Trophoblast cell (in vitro differentiated cells and primary cell): ENCODE measurements at regions not wholly inside any gene's neighbourhood (a gene's known extent, or its start where the extent isn't known, plus 50 kb on each side); places are given as distances from the start of the nearest gene placed in this dataset.

Experiments used
- DNase-seq, 2 donors: peaks; one replicate each; pipeline ENCODE4 v3.0.0-alpha.2; 2016
- H2AFZ ChIP-seq: 2 replicates; pipeline ENCODE4 v1.6.1; 2013; ENCODE audit warnings: low read length, moderate library complexity, mild to moderate bottlenecking; ENCODE audit not compliant: insufficient read depth, poor library complexity
- H2AK5ac ChIP-seq: 2 replicates; pipeline ENCODE4 v1.6.1; 2013; ENCODE audit warnings: mild to moderate bottlenecking, low read length
- H2BK120ac ChIP-seq: 2 replicates; pipeline ENCODE4 v1.6.1; 2013; ENCODE audit warnings: low read length, mild to moderate bottlenecking, moderate library complexity; ENCODE audit not compliant: insufficient read depth, poor library complexity
- H2BK12ac ChIP-seq: 2 replicates; pipeline ENCODE4 v1.6.1; 2013; ENCODE audit warnings: mild to moderate bottlenecking, low read length, moderate library complexity
- H2BK5ac ChIP-seq: 2 replicates; pipeline ENCODE4 v1.6.1; 2013; ENCODE audit warnings: low read length, low read depth, moderate library complexity, mild to moderate bottlenecking; ENCODE audit not compliant: poor library complexity
- H3K14ac ChIP-seq: 2 replicates; pipeline ENCODE4 v1.6.1; 2013; ENCODE audit warnings: mild to moderate bottlenecking, low read length
- H3K18ac ChIP-seq: 2 replicates; pipeline ENCODE4 v1.6.1; 2013; ENCODE audit warnings: mild to moderate bottlenecking, low read length
- H3K23ac ChIP-seq: 2 replicates; pipeline ENCODE4 v1.6.1; 2013; ENCODE audit warnings: low read length
- H3K27ac ChIP-seq: 2 replicates; pipeline ENCODE4 v1.5.1; 2013; ENCODE audit warnings: low read depth, mild to moderate bottlenecking, inconsistent platforms, low read length, moderate library complexity
- H3K27me3 ChIP-seq: 2 replicates; pipeline ENCODE4 v1.6.1; 2013; ENCODE audit warnings: inconsistent platforms, mild to moderate bottlenecking, low read length, moderate library complexity; ENCODE audit not compliant: insufficient read depth
- H3K36me3 ChIP-seq, 2 experiments: 1 replicate in 1 of 2; 2 replicates in 1 of 2; pipeline ENCODE4 v1.6.1; 2013; ENCODE audit warnings: low read length in 2 of 2, mild to moderate bottlenecking in 2 of 2, moderate library complexity in 1 of 2; ENCODE audit not compliant: insufficient read depth in 2 of 2, control insufficient read depth in 1 of 2
- H3K4ac ChIP-seq: 2 replicates; pipeline ENCODE4 v1.6.1; 2013; ENCODE audit warnings: low read depth, mild to moderate bottlenecking, low read length, moderate library complexity
- H3K4me1 ChIP-seq, 2 experiments: 1 replicate in 1 of 2; 2 replicates in 1 of 2; pipeline ENCODE4 v1.6.1; 2013; ENCODE audit warnings: low read length in 2 of 2, mild to moderate bottlenecking in 2 of 2, moderate library complexity in 1 of 2; ENCODE audit not compliant: insufficient read depth in 2 of 2, control insufficient read depth in 1 of 2
- H3K4me2 ChIP-seq: 2 replicates; pipeline ENCODE4 v1.6.1; 2013; ENCODE audit warnings: inconsistent platforms, mild to moderate bottlenecking, low read length, moderate library complexity
- H3K4me3 ChIP-seq: 2 replicates; pipeline ENCODE4 v1.5.1; 2013; ENCODE audit warnings: mild to moderate bottlenecking, low read depth, low read length, inconsistent platforms
- H3K79me1 ChIP-seq: one replicate; pipeline ENCODE4 v1.6.1; 2013; ENCODE audit warnings: low read length
- H3K79me2 ChIP-seq: 2 replicates; pipeline ENCODE4 v1.6.1; 2013; ENCODE audit warnings: low read length, mild to moderate bottlenecking; ENCODE audit not compliant: control insufficient read depth, insufficient read depth, poor library complexity
- H3K9ac ChIP-seq: 2 replicates; pipeline ENCODE4 v1.6.1; 2013; ENCODE audit warnings: mild to moderate bottlenecking, low read length
- H3K9me3 ChIP-seq: 2 replicates; pipeline ENCODE4 v1.6.1; 2013; ENCODE audit warnings: low read depth, mild to moderate bottlenecking, control low read depth, inconsistent platforms, low read length; ENCODE audit not compliant: insufficient read depth
- H4K12ac ChIP-seq: 2 replicates; pipeline ENCODE4 v1.6.1; 2013; ENCODE audit warnings: low read depth, mild to moderate bottlenecking, low read length, moderate library complexity
- H4K8ac ChIP-seq: 2 replicates; pipeline ENCODE4 v1.6.1; 2013; ENCODE audit warnings: low read depth, mild to moderate bottlenecking, low read length, moderate library complexity
- H4K91ac ChIP-seq: one replicate; pipeline ENCODE4 v1.6.1; 2013; ENCODE audit warnings: low read depth, mild to moderate bottlenecking, low read length, moderate library complexity
- WGBS: extraction: QIAGEN DNeasy Blood & Tissue Kit; methylation state at CpG from one replicate; pipeline ENCODE4 v1.1.7; 2013; ENCODE audit warnings: missing lambda C conversion rate; ENCODE audit not compliant: insufficient read length, insufficient coverage; ENCODE audit errors: extremely low coverage; 5-methylcytosine and 5-hydroxymethylcytosine counted together

DNA sequence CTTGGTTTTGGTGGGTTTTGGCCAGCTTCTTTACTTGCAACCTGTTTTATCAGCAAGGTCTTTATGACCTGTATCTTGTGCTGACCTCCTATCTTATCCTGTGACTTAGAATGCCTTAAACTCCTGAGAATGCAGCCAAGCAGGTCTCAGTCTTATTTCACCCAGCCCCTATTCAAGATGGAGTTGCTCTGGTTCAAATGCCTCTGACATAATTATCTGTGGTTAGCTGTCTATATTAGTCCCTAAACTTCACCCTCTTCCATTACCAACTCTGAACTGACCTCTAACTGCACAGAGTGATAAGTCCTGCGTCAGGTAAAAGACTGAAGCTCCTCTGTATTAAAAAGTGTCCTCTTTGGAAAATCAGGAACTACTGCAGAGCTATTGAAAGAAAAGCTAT lies 61.9 kb upstream of the CD96 start:
- Histone ChIP-seq H3K14ac (no peak overlapping the region), H3K23ac (no peak overlapping the region), H3K27ac (no peak overlapping the region), H2BK120ac (no peak overlapping the region), H3K36me3 (no peaks in the 10 kb centered on the region), H2BK5ac (no peak overlapping the region), H2AFZ (no peak overlapping the region), H2BK12ac (no peak overlapping the region), H4K12ac (no peak overlapping the region), H3K4ac (no peak overlapping the region), H3K4me1 (no peaks in the 10 kb centered on the region), H3K9me3 (peaks cover 2% of the 10 kb centered on the region), H3K9ac (no peak overlapping the region), H4K8ac (no peak overlapping the region), H3K79me2 (no peaks in the 10 kb centered on the region), H3K4me2 (no peak overlapping the region), H2AK5ac (no peak overlapping the region), H3K18ac (no peak overlapping the region), H3K27me3 (no peaks in the 10 kb centered on the region), H3K79me1 (no peaks in the 10 kb centered on the region), H3K4me3 (no peak overlapping the region), H4K91ac (no peak overlapping the region)
- peak in 1 of 2 donors; percentile 51 for DNase-seq
- WGBS, result no CpG with 5 or more reads among the region's 1 CpG

DNA sequence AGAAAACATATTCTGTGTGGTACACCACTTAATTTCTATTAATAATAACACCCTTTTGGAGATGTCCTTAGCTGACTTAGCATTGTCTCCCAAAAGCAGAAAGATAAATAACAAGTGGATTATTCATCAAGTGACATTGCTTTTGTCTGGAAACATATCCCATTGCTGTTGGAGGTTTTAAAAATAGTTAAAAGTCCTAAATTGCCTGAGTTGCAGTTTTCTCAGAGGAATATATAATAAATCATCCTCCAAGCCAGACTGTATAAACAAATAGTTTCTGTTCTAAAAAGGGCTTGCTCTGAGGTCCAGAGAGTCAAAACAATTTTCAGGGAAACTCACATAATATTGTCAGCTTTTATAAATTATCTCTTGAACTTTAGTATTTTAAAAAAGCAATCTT lies 60.4 kb upstream of the CD96 start:
- no peak overlapping the region for H3K27ac ChIP-seq
- H2BK12ac ChIP-seq, result no peak overlapping the region
- no peak overlapping the region for H2AFZ ChIP-seq
- no peak overlapping the region for H3K23ac ChIP-seq
- no peak overlapping the region for H3K4me2 ChIP-seq
- peaks cover 2% of the 10 kb centered on the region for H3K9me3 ChIP-seq
- no peak overlapping the region for H3K9ac ChIP-seq
- H3K79me1 ChIP-seq, result no peaks in the 10 kb centered on the region
- no peak overlapping the region for H3K4ac ChIP-seq
- H3K27me3 ChIP-seq, result no peaks in the 10 kb centered on the region
- H4K8ac ChIP-seq, result no peak overlapping the region
- H2BK5ac ChIP-seq, result no peak overlapping the region
- H3K4me3 ChIP-seq, result no peak overlapping the region
- no peak overlapping the region for H3K14ac ChIP-seq
- H3K36me3 ChIP-seq, result no peaks in the 10 kb centered on the region
- H4K91ac ChIP-seq, result no peak overlapping the region
- no peak overlapping the region for H2AK5ac ChIP-seq
- H3K79me2 ChIP-seq, result no peaks in the 10 kb centered on the region
- no peaks in the 10 kb centered on the region for H3K4me1 ChIP-seq
- H3K18ac ChIP-seq, result no peak overlapping the region
- no peak overlapping the region for H2BK120ac ChIP-seq
- no peak for DNase-seq
- no peak overlapping the region for H4K12ac ChIP-seq

DNA sequence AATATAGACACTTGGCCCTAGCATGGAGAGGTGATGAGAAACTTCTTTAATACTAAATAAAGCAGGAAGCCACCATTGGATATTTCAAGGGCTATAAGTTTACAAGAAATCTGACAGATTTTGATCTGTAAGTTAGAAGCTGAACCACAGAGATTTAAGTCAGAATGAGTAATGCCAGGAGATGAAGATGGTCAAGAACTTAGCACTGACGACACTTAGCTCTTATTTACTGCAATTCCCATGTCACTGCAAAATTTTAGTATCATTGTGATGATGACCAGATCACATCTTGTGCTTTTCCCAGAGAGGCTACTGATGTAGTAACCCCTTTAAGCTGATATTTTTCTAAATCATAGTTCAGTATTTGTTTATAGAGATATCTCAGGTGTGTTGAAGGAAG lies 59.4 kb upstream of the CD96 start:
- H2AFZ ChIP-seq, result no peak overlapping the region
- no peak overlapping the region for H4K12ac ChIP-seq
- no peak overlapping the region for H3K23ac ChIP-seq
- H4K8ac ChIP-seq, result no peak overlapping the region
- no peaks in the 10 kb centered on the region for H3K79me1 ChIP-seq
- no peak overlapping the region for H2BK5ac ChIP-seq
- H2BK120ac ChIP-seq, result no peak overlapping the region
- no peak overlapping the region for H3K4me2 ChIP-seq
- H3K14ac ChIP-seq, result no peak overlapping the region
- no peaks in the 10 kb centered on the region for H3K79me2 ChIP-seq
- H3K18ac ChIP-seq, result no peak overlapping the region
- no peaks in the 10 kb centered on the region for H3K36me3 ChIP-seq
- DNase-seq, result no peak
- no peak overlapping the region for H3K4me3 ChIP-seq
- H3K9me3 ChIP-seq, result peaks cover 2% of the 10 kb centered on the region
- H3K27me3 ChIP-seq, result no peaks in the 10 kb centered on the region
- WGBS, result no CpG with 5 or more reads among the region's 1 CpG
- no peak overlapping the region for H4K91ac ChIP-seq
- no peak overlapping the region for H2BK12ac ChIP-seq
- no peak overlapping the region for H2AK5ac ChIP-seq
- H3K4ac ChIP-seq, result no peak overlapping the region
- H3K4me1 ChIP-seq, result no peaks in the 10 kb centered on the region
- H3K27ac ChIP-seq, result no peak overlapping the region
- no peak overlapping the region for H3K9ac ChIP-seq

DNA sequence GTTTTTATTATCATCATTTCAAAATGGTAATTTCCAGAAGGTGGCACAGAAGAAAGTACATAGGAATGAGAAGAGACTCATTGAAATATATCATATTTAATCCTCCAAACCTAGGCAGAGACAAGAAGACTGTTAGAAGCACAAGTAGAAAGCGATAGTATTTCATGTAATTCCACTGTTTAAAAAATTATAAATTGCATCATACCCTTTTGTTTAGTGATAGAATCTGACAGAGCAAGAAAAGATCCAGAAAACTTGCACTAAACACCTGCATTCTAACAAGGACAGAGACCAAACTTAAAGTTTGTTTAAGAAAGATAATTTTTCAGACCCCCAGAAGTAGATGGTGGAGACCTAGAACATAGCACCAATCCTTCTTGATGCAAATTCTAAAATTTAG lies 56.9 kb upstream of the CD96 start:
- no peak overlapping the region for H2AFZ ChIP-seq
- H3K4me1 ChIP-seq, result no peaks in the 10 kb centered on the region
- H3K9me3 ChIP-seq, result peaks cover 2% of the 10 kb centered on the region
- H3K27ac ChIP-seq, result no peak overlapping the region
- no peak overlapping the region for H2BK5ac ChIP-seq
- no peak overlapping the region for H3K9ac ChIP-seq
- H3K36me3 ChIP-seq, result no peaks in the 10 kb centered on the region
- no peak overlapping the region for H4K12ac ChIP-seq
- no peak overlapping the region for H4K91ac ChIP-seq
- no peak overlapping the region for H3K4me3 ChIP-seq
- no peak for DNase-seq
- no peaks in the 10 kb centered on the region for H3K79me1 ChIP-seq
- WGBS, result no CpG with 5 or more reads among the region's 1 CpG
- no peak overlapping the region for H2BK120ac ChIP-seq
- H3K79me2 ChIP-seq, result no peaks in the 10 kb centered on the region
- no peak overlapping the region for H3K4ac ChIP-seq
- no peaks in the 10 kb centered on the region for H3K27me3 ChIP-seq
- no peak overlapping the region for H2BK12ac ChIP-seq
- H3K4me2 ChIP-seq, result no peak overlapping the region
- H3K18ac ChIP-seq, result no peak overlapping the region
- no peak overlapping the region for H4K8ac ChIP-seq
- H3K23ac ChIP-seq, result no peak overlapping the region
- H3K14ac ChIP-seq, result no peak overlapping the region
- no peak overlapping the region for H2AK5ac ChIP-seq
